B cell (primary cell): ENCODE measurements at regions not wholly inside any gene's neighbourhood (a gene's known extent, or its start where the extent isn't known, plus 50 kb on each side); places are given as distances from the start of the nearest gene placed in this dataset.

ENCODE experiments used
- ATAC-seq: fragments of 200-7000 bp; cut with Tn5 transposase; one replicate; pipeline ENCODE4 v1.10.0; 2021; ENCODE audit warnings: low read depth, mild to moderate bottlenecking, moderate number of reproducible peaks, moderate library complexity
- CTCF ChIA-PET: fragments of 350-600 bp; sonication (Branson Sonifier 250); formaldehyde crosslinking; loops from one replicate; lab custom pipeline; 2021; ENCODE audit warnings: antibody characterized with exemption, inconsistent platforms; lab: Charles Lee
- POLR2A ChIA-PET: fragments of 350-600 bp; sonication (Branson Sonifier 250); formaldehyde crosslinking; loops from one replicate; lab custom pipeline; 2021; ENCODE audit warnings: antibody characterized with exemption; lab: Charles Lee
- DNase-seq: peaks from one replicate; pipeline ENCODE4 v3.0.0; 2013
- H2AFZ ChIP-seq: 2 replicates; pipeline ENCODE4 v1.6.1; 2012; ENCODE audit warnings: mild to moderate bottlenecking, low read depth, low read length; ENCODE audit not compliant: insufficient read depth, poor library complexity, severe bottlenecking
- H3K27ac ChIP-seq, 2 donors: 1 replicate in 1 of 2; 2 replicates in 1 of 2; pipeline ENCODE4 v1.5.1; 2012 to 2013; ENCODE audit warnings: low read length in 2 of 2, mild to moderate bottlenecking in 2 of 2, moderate library complexity in 1 of 2
- H3K27me3 ChIP-seq, 4 experiments: fragments of 200-600 bp in 1 of 4; sonication (generic) in 1 of 4; replicated peaks in 1 of 4; 1 replicate in 2 of 4; 2 replicates in 2 of 4; pipeline versions ENCODE4 v1.6.1 to v1.7.0; 2013 to 2016; ENCODE audit warnings: low read length in 3 of 4, mild to moderate bottlenecking in 2 of 4, mixed read lengths in 1 of 4, moderate library complexity in 1 of 4; ENCODE audit not compliant: insufficient read depth in 4 of 4, control insufficient read depth in 3 of 4; ENCODE audit errors: control extremely low read depth in 1 of 4
- H3K36me3 ChIP-seq, 2 experiments: replicated peaks in 1 of 2; 1 replicate in 1 of 2; 2 replicates in 1 of 2; pipeline versions ENCODE4 v1.6.1 to v1.7.1; 2013; ENCODE audit warnings: low read length in 1 of 2; ENCODE audit not compliant: insufficient read depth in 2 of 2, control insufficient read depth in 1 of 2; ENCODE audit errors: control extremely low read depth in 1 of 2, extremely low read depth in 1 of 2
- H3K4me1 ChIP-seq, 2 donors: fragments of 200-600 bp in 1 of 2; sonication (generic) in 1 of 2; 1 replicate in 1 of 2; 2 replicates in 1 of 2; pipeline versions ENCODE4 v1.5.1 to v1.6.1; 2013 to 2017; ENCODE audit warnings: low read length in 2 of 2; ENCODE audit not compliant: control insufficient read depth in 2 of 2, insufficient read depth in 2 of 2
- H3K4me2 ChIP-seq: replicated peaks from 2 replicates; pipeline ENCODE3; 2012; ENCODE audit warnings: mild to moderate bottlenecking, low read depth, low read length; ENCODE audit not compliant: poor library complexity, severe bottlenecking
- H3K4me3 ChIP-seq, 5 experiments: fragments of 200-600 bp in 1 of 5; sonication (generic) in 1 of 5; 1 replicate in 3 of 5; 2 replicates in 2 of 5; pipeline versions ENCODE4 v1.5.1 to v1.7.0; 2011 to 2016; ENCODE audit warnings: low read length in 4 of 5, mild to moderate bottlenecking in 4 of 5, low read depth in 2 of 5, control low read depth in 1 of 5, moderate library complexity in 1 of 5; ENCODE audit not compliant: insufficient read depth in 1 of 5; ENCODE audit errors: control extremely low read depth in 1 of 5, extremely low read depth in 1 of 5
- H3K79me2 ChIP-seq: fragments of 200-600 bp; sonication (generic); one replicate; pipeline ENCODE4 v1.6.0; 2016; ENCODE audit warnings: low read length; ENCODE audit not compliant: control insufficient read depth, insufficient read depth
- H3K9ac ChIP-seq: fragments of 200-600 bp; sonication (generic); 2 replicates; pipeline ENCODE4 v1.6.1; 2017; ENCODE audit warnings: mild to moderate bottlenecking, low read length, moderate library complexity
- H3K9me3 ChIP-seq, 3 donors: one replicate each; pipeline versions ENCODE4 v1.6.1 to v1.7.1; 2013; ENCODE audit warnings: low read length in 2 of 3; ENCODE audit not compliant: control insufficient read depth in 2 of 3, insufficient read depth in 1 of 3; ENCODE audit errors: control extremely low read depth in 1 of 3
- H4K20me1 ChIP-seq: 2 replicates; pipeline ENCODE4 v1.6.0; 2012; ENCODE audit warnings: mild to moderate bottlenecking, low read length; ENCODE audit not compliant: insufficient read depth, control insufficient read depth, poor library complexity, severe bottlenecking
- H3K27ac Mint-ChIP-seq: one replicate; pipeline ENCODE4 v1.8.0; 2021; ENCODE audit warnings: mixed read lengths
- H3K27me3 Mint-ChIP-seq: one replicate; pipeline ENCODE4 v1.8.0; 2021; ENCODE audit warnings: mixed read lengths
- H3K4me1 Mint-ChIP-seq: one replicate; pipeline ENCODE4 v1.8.0; 2021; ENCODE audit warnings: mixed read lengths
- H3K4me3 Mint-ChIP-seq: one replicate; pipeline ENCODE4 v1.8.0; 2021; ENCODE audit warnings: mixed read lengths
- H3K9me3 Mint-ChIP-seq: one replicate; pipeline ENCODE4 v1.8.0; 2022; ENCODE audit warnings: mixed read lengths; ENCODE audit not compliant: insufficient read depth
- CTCF ChIP-seq: fragments of 200-600 bp; IDR thresholded peaks from one replicate; pipeline ENCODE4 v1.8.0; 2022; ENCODE audit warnings: antibody characterized with exemption, mild to moderate bottlenecking
- EZH2 ChIP-seq: IDR thresholded peaks from 2 replicates; pipeline ENCODE4 v1.6.1; 2012; ENCODE audit warnings: borderline replicate concordance, low read depth, mild to moderate bottlenecking, moderate library complexity, low read length; ENCODE audit not compliant: insufficient read depth, poor library complexity, severe bottlenecking
- WGBS: methylation state at CpG from one replicate; pipeline ENCODE4 v1.1.5; 2013; ENCODE audit warnings: missing lambda C conversion rate; ENCODE audit not compliant: insufficient coverage; 5-methylcytosine and 5-hydroxymethylcytosine counted together
- intact Hi-C: fragments of 100-400 bp; cut with micrococcal nuclease; formaldehyde crosslinking; loops from one replicate; pipeline ENCODE4 v1.10.0; 2022

DNA sequence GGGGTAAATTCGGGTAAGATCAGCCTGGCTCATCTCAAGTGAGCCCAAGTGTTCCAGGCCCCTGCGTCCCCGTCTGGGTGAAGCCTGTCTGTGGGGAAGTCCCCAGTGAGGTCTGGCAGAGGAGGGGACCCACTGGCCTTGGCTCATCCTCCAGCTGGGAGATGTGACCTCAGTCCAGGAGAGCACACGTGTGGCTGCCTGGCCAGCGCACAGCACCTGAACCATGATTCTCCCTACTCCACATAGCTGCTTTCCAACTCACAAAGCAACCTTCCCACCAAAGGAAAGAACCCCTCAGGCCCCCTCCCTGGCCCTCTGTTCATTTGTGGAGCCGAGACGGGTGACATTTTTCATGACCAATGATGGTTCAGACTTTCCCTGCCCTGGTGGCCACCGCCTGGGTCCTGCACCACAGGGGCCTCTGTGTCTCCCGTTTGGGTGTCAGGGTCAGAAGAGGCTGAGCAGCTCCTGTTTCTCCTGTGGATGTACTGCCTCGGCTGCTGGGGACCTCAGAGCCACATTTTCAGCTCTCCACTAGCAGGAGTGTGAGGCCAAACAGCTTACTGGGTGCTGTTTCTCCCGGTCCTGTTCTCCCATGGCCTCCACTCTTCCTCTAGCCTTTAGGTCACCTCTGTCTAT, 111.4 kb downstream of the CPZ start:
- CTCF ChIA-PET: no interaction called here
- DNase-seq (no peak), ATAC-seq (no peak)
- Mint-ChIP-seq H3K27ac (no peak overlapping the region), H3K4me1 (no peaks in the 10 kb centered on the region), H3K9me3 (no peaks in the 10 kb centered on the region), H3K27me3 (peaks cover 7% of the 10 kb centered on the region), H3K4me3 (no peak overlapping the region)
- POLR2A ChIA-PET: no interaction called here
- Histone ChIP-seq H3K4me3 (no peak overlapping the region), H3K9me3 (peaks cover 0 to 16% (median 0%) of the 10 kb centered on the region in 3 donors), H3K4me2 (no peak overlapping the region), H3K36me3 (no peaks in the 10 kb centered on the region), H3K9ac (no peak overlapping the region), H3K27me3 (no peaks in the 10 kb centered on the region), H3K4me1 (no peaks in the 10 kb centered on the region), H4K20me1 (no peaks in the 10 kb centered on the region), H3K79me2 (no peaks in the 10 kb centered on the region), H2AFZ (no peak overlapping the region), H3K27ac (no peak overlapping the region)
- intact Hi-C loops: no loop called here
- no peak for TF ChIP-seq EZH2
- no peak for TF ChIP-seq CTCF
- WGBS: 70% methylated on average over 8 of the region's 11 CpGs

DNA sequence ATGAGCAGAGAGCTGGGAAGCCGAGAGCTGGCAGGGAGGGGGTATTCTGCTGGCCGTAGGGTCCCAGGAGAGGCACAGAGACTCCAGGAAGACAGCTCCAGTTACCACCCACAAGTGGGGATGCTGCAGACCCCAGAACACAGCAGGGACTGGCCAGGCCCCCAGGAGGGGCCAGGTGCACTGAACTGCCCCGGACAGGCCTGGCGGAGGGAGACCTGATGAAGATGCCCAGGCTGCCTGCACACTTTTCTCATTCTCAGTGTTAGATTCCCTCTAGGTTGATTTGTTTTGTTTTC, 110.8 kb downstream of the CPZ start:
- no peaks in the 10 kb centered on the region for H3K4me1 ChIP-seq
- CTCF ChIA-PET: no interaction called here
- WGBS: 82% methylated on average over 3 of the region's 4 CpGs

More for the DNA sequence above, 110.8 kb downstream of the CPZ start:
- Histone ChIP-seq H3K4me2 (no peak overlapping the region), H3K9ac (no peak overlapping the region), H2AFZ (no peak overlapping the region), H3K27me3 (no peaks in the 10 kb centered on the region), H3K4me3 (no peak overlapping the region), H3K79me2 (no peaks in the 10 kb centered on the region), H3K36me3 (no peaks in the 10 kb centered on the region), H3K9me3 (peaks cover 0 to 19% (median 0%) of the 10 kb centered on the region in 3 donors), H4K20me1 (no peaks in the 10 kb centered on the region), H3K27ac (no peak overlapping the region)
- ATAC-seq (no peak), DNase-seq (no peak)
- Mint-ChIP-seq H3K27ac (no peak overlapping the region), H3K4me1 (no peaks in the 10 kb centered on the region), H3K4me3 (no peak overlapping the region), H3K9me3 (no peaks in the 10 kb centered on the region), H3K27me3 (peaks cover 7% of the 10 kb centered on the region)
- intact Hi-C loops: no loop called here
- POLR2A ChIA-PET: no interaction called here
- TF ChIP-seq CTCF (no peak), EZH2 (no peak)
